NCI-H345 treated with DMSO at 0.1 percent for 48 hours (cell line): ENCODE measurements at regions not wholly inside any gene's neighbourhood (a gene's known extent, or its start where the extent isn't known, plus 50 kb on each side); places are given as distances from the start of the nearest gene placed in this dataset.
"Not testable (repeated sequence)": the region's sequence is repeated elsewhere in the genome, so short reads cannot be mapped to it uniquely, and the experiment has no call there.

Experiments used
- DNase-seq: peaks from one replicate; lab custom pipeline; 2025; ENCODE audit not compliant: unreplicated experiment; lab: John Stamatoyannopoulos, UW

GRCh38 chr3:118504906-118505305 is 529.7 kb downstream of the IGSF11 start:
- DNase-seq: no peak

GRCh38 chr3:118505784-118506183 is 528.9 kb downstream of the IGSF11 start:
- no peak for DNase-seq

GRCh38 chr3:118511402-118511801 is 523.2 kb downstream of the IGSF11 start:
- no peak for DNase-seq

GRCh38 chr3:118512301-118512700 is 522.3 kb downstream of the IGSF11 start:
- no peak for DNase-seq

GRCh38 chr3:118525077-118525476 is 509.6 kb downstream of the IGSF11 start:
- DNase-seq: no peak

GRCh38 chr3:118526758-118527513 is 507.7 kb downstream of the IGSF11 start:
- no peak for DNase-seq

GRCh38 chr3:118527514-118528044 is 507.1 kb downstream of the IGSF11 start:
- DNase-seq: no peak

GRCh38 chr3:118529554-118529953 is 505.1 kb downstream of the IGSF11 start:
- no peak for DNase-seq

GRCh38 chr3:118530350-118530922 is 504.2 kb downstream of the IGSF11 start:
- DNase-seq: no peak

GRCh38 chr3:118530927-118531356 is 503.7 kb downstream of the IGSF11 start:
- DNase-seq: not testable (repeated sequence)

GRCh38 chr3:118531816-118532215 is 502.8 kb downstream of the IGSF11 start:
- DNase-seq: no peak

GRCh38 chr3:118533676-118534075 is 501.0 kb downstream of the IGSF11 start:
- DNase-seq: no peak

GRCh38 chr3:118534519-118534918 is 500.1 kb downstream of the IGSF11 start:
- no peak for DNase-seq

GRCh38 chr3:118536764-118537163 is 497.9 kb downstream of the IGSF11 start:
- DNase-seq: no peak

GRCh38 chr3:118537454-118537853 is 497.2 kb downstream of the IGSF11 start:
- DNase-seq: no peak

- DNase-seq: no peak
These were observed 496.5 kb downstream of the IGSF11 start for GRCh38 chr3:118538187-118538586.

- not testable (repeated sequence) for DNase-seq
These were observed 494.7 kb downstream of the IGSF11 start for GRCh38 chr3:118539820-118540447.

GRCh38 chr3:118540448-118540821 is 494.2 kb downstream of the IGSF11 start:
- DNase-seq: not testable (repeated sequence)

- no peak for DNase-seq
These were observed 493.8 kb downstream of the IGSF11 start for GRCh38 chr3:118540826-118541225.

GRCh38 chr3:118541796-118542195 is 492.9 kb downstream of the IGSF11 start:
- DNase-seq: no peak

- DNase-seq: no peak
These were observed 490.8 kb downstream of the IGSF11 start for GRCh38 chr3:118543832-118544231.

GRCh38 chr3:118544458-118544857 is 490.2 kb downstream of the IGSF11 start:
- no peak for DNase-seq
